PC-9 (cell line): ENCODE measurements at regions not wholly inside any gene's neighbourhood (a gene's known extent, or its start where the extent isn't known, plus 50 kb on each side); places are given as distances from the start of the nearest gene placed in this dataset.

Source experiments
- BruUV-seq: library from RNA; stranded (reverse); fragments of 400-500 nt; replicated peaks from 2 replicates; lab custom pipeline; 2021; lab: Mats Ljungman, UMichigan
- CTCF ChIA-PET: fragments of 300-600 bp; sonication (Branson Sonifier 250); formaldehyde crosslinking; loops from one replicate; lab custom pipeline; 2022; ENCODE audit warnings: antibody characterized with exemption; lab: Charles Lee
- POLR2A ChIA-PET: fragments of 300-600 bp; sonication (Branson Sonifier 250); formaldehyde crosslinking; loops from one replicate; lab custom pipeline; 2022; ENCODE audit warnings: antibody characterized with exemption; ENCODE audit not compliant: unreplicated experiment; lab: Charles Lee
- DNase-seq, 2 experiments: peaks; one replicate each; pipeline versions ENCODE4 v3.0.0 to v3.0.0-alpha.2; 2015 to 2022; ENCODE audit warnings: mixed read lengths in 1 of 2
- H2AFZ ChIP-seq: fragments of 200-600 bp; sonication (generic); 2 replicates; pipeline ENCODE4 v1.8.1; 2017; ENCODE audit warnings: antibody characterized with exemption
- H3F3A ChIP-seq: fragments of 200-600 bp; sonication (generic); 2 replicates; pipeline ENCODE4 v1.8.1; 2017; ENCODE audit warnings: antibody characterized with exemption, mild to moderate bottlenecking, low read depth; ENCODE audit not compliant: insufficient read depth
- H3K27ac ChIP-seq: fragments of 200-600 bp; sonication (generic); 2 replicates; pipeline ENCODE4 v1.6.1; 2016; ENCODE audit warnings: mixed run types
- H3K27me3 ChIP-seq: fragments of 200-600 bp; sonication (generic); 2 replicates; pipeline ENCODE4 v1.6.1; 2016; ENCODE audit warnings: low read depth, mixed run types; ENCODE audit not compliant: insufficient read depth
- H3K36me3 ChIP-seq: fragments of 200-600 bp; sonication (generic); 2 replicates; pipeline ENCODE4 v1.6.1; 2016; ENCODE audit warnings: low read depth, mixed run types
- H3K4me1 ChIP-seq: fragments of 200-600 bp; sonication (generic); replicated peaks from 2 replicates; pipeline ENCODE4 v1.6.1; 2016; ENCODE audit warnings: mixed run types; ENCODE audit not compliant: insufficient read depth
- H3K4me2 ChIP-seq: fragments of 200-600 bp; sonication (generic); 2 replicates; pipeline ENCODE4 v1.6.1; 2017; ENCODE audit warnings: mixed run types
- H3K4me3 ChIP-seq: fragments of 200-600 bp; sonication (generic); 2 replicates; pipeline ENCODE4 v1.6.1; 2016; ENCODE audit warnings: mixed run types
- H3K79me2 ChIP-seq: fragments of 200-600 bp; sonication (generic); 2 replicates; pipeline ENCODE4 v1.6.1; 2017; ENCODE audit warnings: low read depth, mixed run types
- H3K9me2 ChIP-seq: fragments of 200-600 bp; sonication (generic); 2 replicates; pipeline ENCODE4 v1.8.1; 2017; ENCODE audit warnings: mild to moderate bottlenecking; ENCODE audit not compliant: insufficient read depth
- H3K9me3 ChIP-seq: fragments of 200-600 bp; sonication (generic); 2 replicates; pipeline ENCODE4 v1.8.1; 2016; ENCODE audit warnings: low read depth; ENCODE audit not compliant: insufficient read depth
- H4K20me1 ChIP-seq: fragments of 200-600 bp; sonication (generic); 2 replicates; pipeline ENCODE4 v1.8.1; 2017; ENCODE audit not compliant: insufficient read depth
- EZH2 ChIP-seq: fragments of 200-600 bp; sonication (generic); IDR thresholded peaks from 2 replicates; pipeline ENCODE4 v1.8.0; 2017; ENCODE audit warnings: antibody characterized with exemption, low read depth
- intact Hi-C: fragments of 100-400 bp; cut with micrococcal nuclease; formaldehyde crosslinking; loops from one replicate; pipeline ENCODE4 v1.10.0; 2022; ENCODE audit not compliant: unreplicated experiment
- TF ChIP-seq, protein P1 (sequence below): fragments of 200-600 bp; sonication (generic); conservative IDR thresholded peaks from 2 replicates; pipeline ENCODE4 v1.6.1; 2017; ENCODE audit warnings: mixed run types, antibody characterized with exemption, mild to moderate bottlenecking, moderate library complexity

DNA sequence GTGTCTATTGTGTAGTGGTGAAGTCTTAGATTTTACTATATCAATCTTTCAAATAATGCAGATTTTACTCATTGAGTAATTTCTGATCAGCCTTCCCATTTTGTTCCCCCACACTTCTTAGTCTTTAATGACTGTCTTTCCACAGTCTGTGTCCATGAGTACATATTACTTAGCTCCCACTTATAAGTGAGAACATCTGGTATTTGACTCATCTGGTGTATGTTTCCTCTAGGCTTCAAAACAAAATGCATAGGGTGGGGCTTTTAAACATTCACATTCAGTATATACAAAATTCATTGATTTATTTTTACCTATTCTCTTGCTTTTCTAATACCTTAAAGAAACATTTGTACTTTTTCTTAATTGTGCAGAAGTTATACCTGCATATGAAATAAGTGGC lies 513.0 kb downstream of the MTRR start:
- Histone ChIP-seq H2AFZ (no peak overlapping the region), H3K4me1 (no peaks in the 10 kb centered on the region), H3K9me3 (no peaks in the 10 kb centered on the region), H3K4me2 (no peak overlapping the region), H4K20me1 (no peaks in the 10 kb centered on the region), H3K9me2 (no peaks in the 10 kb centered on the region), H3K4me3 (no peak overlapping the region), H3F3A (no peaks in the 10 kb centered on the region), H3K79me2 (no peaks in the 10 kb centered on the region), H3K27ac (no peak overlapping the region), H3K36me3 (no peaks in the 10 kb centered on the region), H3K27me3 (no peaks in the 10 kb centered on the region)
- CTCF ChIA-PET, result no interaction called here
- TF ChIP-seq, protein P1, sequence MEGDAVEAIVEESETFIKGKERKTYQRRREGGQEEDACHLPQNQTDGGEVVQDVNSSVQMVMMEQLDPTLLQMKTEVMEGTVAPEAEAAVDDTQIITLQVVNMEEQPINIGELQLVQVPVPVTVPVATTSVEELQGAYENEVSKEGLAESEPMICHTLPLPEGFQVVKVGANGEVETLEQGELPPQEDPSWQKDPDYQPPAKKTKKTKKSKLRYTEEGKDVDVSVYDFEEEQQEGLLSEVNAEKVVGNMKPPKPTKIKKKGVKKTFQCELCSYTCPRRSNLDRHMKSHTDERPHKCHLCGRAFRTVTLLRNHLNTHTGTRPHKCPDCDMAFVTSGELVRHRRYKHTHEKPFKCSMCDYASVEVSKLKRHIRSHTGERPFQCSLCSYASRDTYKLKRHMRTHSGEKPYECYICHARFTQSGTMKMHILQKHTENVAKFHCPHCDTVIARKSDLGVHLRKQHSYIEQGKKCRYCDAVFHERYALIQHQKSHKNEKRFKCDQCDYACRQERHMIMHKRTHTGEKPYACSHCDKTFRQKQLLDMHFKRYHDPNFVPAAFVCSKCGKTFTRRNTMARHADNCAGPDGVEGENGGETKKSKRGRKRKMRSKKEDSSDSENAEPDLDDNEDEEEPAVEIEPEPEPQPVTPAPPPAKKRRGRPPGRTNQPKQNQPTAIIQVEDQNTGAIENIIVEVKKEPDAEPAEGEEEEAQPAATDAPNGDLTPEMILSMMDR, result no peak
- no peak for TF ChIP-seq EZH2
- no TSS peak for BruUV-seq
- POLR2A ChIA-PET, result no interaction called here
- intact Hi-C loops, result no loop called here
- DNase-seq, result no peak

DNA sequence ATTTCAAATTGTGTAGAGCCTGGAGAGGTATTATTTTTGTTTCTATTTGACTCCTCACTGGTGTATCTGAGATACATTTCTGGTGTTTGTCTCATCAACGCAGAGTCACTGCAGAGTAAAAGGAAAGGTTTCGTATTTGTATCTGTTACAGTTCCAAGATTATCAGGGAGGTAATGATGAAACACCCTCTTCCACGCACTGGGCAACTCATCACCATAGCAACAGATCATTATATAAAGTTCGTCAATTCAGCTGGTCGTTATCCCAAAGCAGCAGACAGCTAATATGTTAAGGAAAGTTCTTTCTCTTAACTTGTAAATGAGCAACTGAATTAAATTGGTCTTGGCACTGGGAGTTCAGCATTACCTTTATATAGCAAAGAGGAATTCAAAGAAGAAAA lies 513.5 kb downstream of the MTRR start:
- no peak for TF ChIP-seq EZH2
- TF ChIP-seq, protein P1, result no peak
- Histone ChIP-seq H3K9me3 (no peaks in the 10 kb centered on the region), H3K79me2 (no peaks in the 10 kb centered on the region), H3K4me1 (no peaks in the 10 kb centered on the region), H2AFZ (no peak overlapping the region), H3K4me3 (no peak overlapping the region), H3K9me2 (no peaks in the 10 kb centered on the region), H3K27ac (no peak overlapping the region), H3K4me2 (no peak overlapping the region), H4K20me1 (no peaks in the 10 kb centered on the region), H3F3A (no peaks in the 10 kb centered on the region), H3K36me3 (no peaks in the 10 kb centered on the region), H3K27me3 (no peaks in the 10 kb centered on the region)
- ChIA-PET CTCF (no interaction called here), POLR2A (no interaction called here)
- DNase-seq, result peak in 1 of 2 experiments; percentile 21
- BruUV-seq, result no TSS peak
- intact Hi-C loops, result no loop called here

- intact Hi-C loops, result no loop called here
- CTCF ChIA-PET, result no interaction called here
- H3K4me2 ChIP-seq, result no peak overlapping the region
- POLR2A ChIA-PET, result no interaction called here
- H3K27me3 ChIP-seq, result 0 out of 2 replicates have a peak, but pooled peaks cover 4% of the 10 kb centered on the region
- peak in 1 of 2 experiments; percentile 29 for DNase-seq
- no peaks in the 10 kb centered on the region for H3K9me2 ChIP-seq
- H3K4me3 ChIP-seq, result no peak overlapping the region
- no peak overlapping the region for H2AFZ ChIP-seq
- no peak overlapping the region for H3K27ac ChIP-seq
- no peaks in the 10 kb centered on the region for H3K79me2 ChIP-seq
- no peaks in the 10 kb centered on the region for H3F3A ChIP-seq
- no peaks in the 10 kb centered on the region for H3K9me3 ChIP-seq
- no peaks in the 10 kb centered on the region for H4K20me1 ChIP-seq
- H3K4me1 ChIP-seq, result no peaks in the 10 kb centered on the region
- no peak for TF ChIP-seq EZH2
- TF ChIP-seq, protein P1, result no peak
- BruUV-seq, result no TSS peak
- H3K36me3 ChIP-seq, result no peaks in the 10 kb centered on the region
These were observed 514.7 kb downstream of the MTRR start for GRCh38 chr5:8383616-8384015.
